ENCODE measurements at regions not wholly inside any gene's neighbourhood (a gene's known extent, or its start where the extent isn't known, plus 50 kb on each side); places are given as distances from the start of the nearest gene placed in this dataset.

- peaks cover 10% of the 10 kb centered on the region for H3K27me3 Mint-ChIP-seq
- ATAC-seq (replicated peaks; ENCODE audit: extremely low read depth, poor library complexity, severe bottlenecking) (no peak), DNase-seq (ENCODE audit: low spot score in 2 of 2) (no peak)
- no peak overlapping the region for H3K4me3 Mint-ChIP-seq
- no peak overlapping the region for H3K27ac Mint-ChIP-seq (ENCODE audit: low read depth)
- no peaks in the 10 kb centered on the region for H3K4me1 Mint-ChIP-seq
- H3K9me3 Mint-ChIP-seq = no peaks in the 10 kb centered on the region
- peaks cover 5% of the 10 kb centered on the region for H3K36me3 Mint-ChIP-seq (ENCODE audit: insufficient read depth)
These were observed 278.4 kb downstream of the PCNX1 start for GRCh38 chr14:71185637-71186036.

GRCh38 chr14:71187633-71188356 is 280.5 kb downstream of the PCNX1 start:
- Mint-ChIP-seq H3K4me3 (no peak overlapping the region), H3K9me3 (no peaks in the 10 kb centered on the region), H3K27me3 (peaks cover 10% of the 10 kb centered on the region), H3K4me1 (no peaks in the 10 kb centered on the region), H3K36me3 (ENCODE audit: insufficient read depth) (peaks cover 5% of the 10 kb centered on the region), H3K27ac (ENCODE audit: low read depth) (no peak overlapping the region)
- DNase-seq (ENCODE audit: low spot score in 2 of 2) (no peak), ATAC-seq (replicated peaks; ENCODE audit: extremely low read depth, poor library complexity, severe bottlenecking) (no peak)

GRCh38 chr14:71190770-71191374 is 283.6 kb downstream of the PCNX1 start:
- no peaks in the 10 kb centered on the region for H3K4me1 Mint-ChIP-seq
- H3K4me3 Mint-ChIP-seq = no peak overlapping the region
- H3K36me3 Mint-ChIP-seq (ENCODE audit: insufficient read depth) = peaks cover 5% of the 10 kb centered on the region
- DNase-seq (ENCODE audit: low spot score in 2 of 2) (no peak), ATAC-seq (replicated peaks; ENCODE audit: extremely low read depth, poor library complexity, severe bottlenecking) (no peak)
- H3K27me3 Mint-ChIP-seq = peaks cover 10% of the 10 kb centered on the region
- H3K9me3 Mint-ChIP-seq = no peaks in the 10 kb centered on the region
- H3K27ac Mint-ChIP-seq (ENCODE audit: low read depth) = no peak overlapping the region

DNA sequence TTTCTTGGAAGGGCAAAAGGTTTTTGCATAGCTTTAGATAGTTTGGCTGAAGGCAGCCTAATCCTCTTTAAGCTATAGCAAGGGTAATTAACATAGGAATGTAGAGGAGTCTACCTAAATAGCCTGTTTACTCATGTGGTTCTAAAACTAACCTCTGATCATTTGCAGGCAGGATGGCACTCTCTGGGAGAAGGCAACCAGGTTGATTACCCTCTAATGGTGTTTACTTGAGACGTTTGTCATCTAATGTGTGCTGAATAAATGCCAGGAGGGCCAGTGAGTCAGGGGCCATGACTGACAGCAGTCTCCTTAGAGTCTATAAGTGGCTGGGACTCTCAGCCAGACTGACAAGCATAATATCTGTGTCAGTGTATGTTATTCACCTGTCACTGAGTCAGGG is 286.4 kb downstream of the PCNX1 start:
- no peak overlapping the region for H3K27ac Mint-ChIP-seq (ENCODE audit: low read depth)
- ATAC-seq (replicated peaks; ENCODE audit: extremely low read depth, poor library complexity, severe bottlenecking) (no peak), DNase-seq (ENCODE audit: low spot score in 2 of 2) (no peak)
- H3K36me3 Mint-ChIP-seq (ENCODE audit: insufficient read depth) = no peaks in the 10 kb centered on the region
- no peak overlapping the region for H3K4me3 Mint-ChIP-seq
- H3K4me1 Mint-ChIP-seq = no peaks in the 10 kb centered on the region
- H3K9me3 Mint-ChIP-seq = no peaks in the 10 kb centered on the region
- H3K27me3 Mint-ChIP-seq = no peaks in the 10 kb centered on the region

DNA sequence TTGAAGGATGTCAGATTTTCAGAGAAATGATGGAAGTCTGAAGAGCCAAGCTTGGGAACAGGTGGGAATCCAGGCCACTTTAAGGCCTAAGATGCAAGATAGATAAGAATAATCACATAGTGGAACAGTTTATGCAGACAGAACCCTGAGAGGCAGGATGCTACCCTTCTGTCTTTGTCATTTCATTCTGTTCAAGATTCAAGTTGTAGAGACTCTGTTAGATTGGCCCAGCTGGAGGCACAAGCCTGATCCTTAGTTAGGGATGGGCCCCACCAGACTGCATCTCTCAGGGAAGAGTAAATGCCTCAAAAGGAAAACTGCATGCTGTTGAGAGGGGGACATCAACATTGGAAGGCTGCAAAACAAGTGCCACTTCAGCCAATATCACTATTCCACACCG is 287.0 kb downstream of the PCNX1 start:
- DNase-seq (ENCODE audit: low spot score in 2 of 2) = no peak
- Mint-ChIP-seq H3K4me3 (no peak overlapping the region), H3K36me3 (ENCODE audit: insufficient read depth) (no peaks in the 10 kb centered on the region), H3K27ac (ENCODE audit: low read depth) (no peak overlapping the region), H3K27me3 (no peaks in the 10 kb centered on the region), H3K4me1 (no peaks in the 10 kb centered on the region), H3K9me3 (no peaks in the 10 kb centered on the region)
- ATAC-seq (replicated peaks; ENCODE audit: extremely low read depth, poor library complexity, severe bottlenecking) = no peak

DNA sequence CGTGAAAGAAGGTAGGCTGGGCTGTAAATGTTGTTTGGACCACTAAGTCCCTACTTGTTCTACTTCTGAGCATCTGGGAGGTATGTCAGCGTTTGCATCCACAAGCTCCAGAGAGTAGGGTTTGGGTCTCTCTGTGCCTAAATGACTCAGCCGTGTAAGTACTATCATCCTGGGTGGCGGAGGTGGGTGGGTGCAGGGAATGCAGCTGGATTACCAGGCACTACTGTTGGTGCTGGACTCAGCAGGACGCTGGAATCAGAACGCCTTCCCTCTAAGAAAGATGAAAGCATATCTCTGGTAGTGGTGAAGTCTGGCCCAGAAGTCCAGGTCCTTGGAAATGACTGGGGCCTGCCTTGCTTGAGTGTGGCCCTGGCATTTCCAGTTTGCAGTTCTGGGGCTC is 289.7 kb downstream of the PCNX1 start:
- ATAC-seq (replicated peaks; ENCODE audit: extremely low read depth, poor library complexity, severe bottlenecking) = no peak
- H3K36me3 Mint-ChIP-seq (ENCODE audit: insufficient read depth) = no peaks in the 10 kb centered on the region

GRCh38 chr14:71198687-71199086 is 291.4 kb downstream of the PCNX1 start:
- Mint-ChIP-seq H3K4me3 (no peak overlapping the region), H3K36me3 (ENCODE audit: insufficient read depth) (peaks cover 3% of the 10 kb centered on the region), H3K27me3 (no peaks in the 10 kb centered on the region), H3K4me1 (no peaks in the 10 kb centered on the region), H3K27ac (ENCODE audit: low read depth) (no peak overlapping the region), H3K9me3 (no peaks in the 10 kb centered on the region)
- DNase-seq (ENCODE audit: low spot score in 2 of 2) (no peak), ATAC-seq (replicated peaks; ENCODE audit: extremely low read depth, poor library complexity, severe bottlenecking) (no peak)

More for the DNA sequence above, 289.7 kb downstream of the PCNX1 start:
- Mint-ChIP-seq H3K4me3 (no peak overlapping the region), H3K27me3 (no peaks in the 10 kb centered on the region), H3K4me1 (no peaks in the 10 kb centered on the region), H3K27ac (ENCODE audit: low read depth) (no peak overlapping the region), H3K9me3 (no peaks in the 10 kb centered on the region)
- no peak for DNase-seq (ENCODE audit: low spot score in 2 of 2)

GRCh38 chr14:71201840-71202239 is 294.6 kb downstream of the PCNX1 start:
- Mint-ChIP-seq H3K27me3 (no peaks in the 10 kb centered on the region), H3K4me1 (no peaks in the 10 kb centered on the region), H3K27ac (ENCODE audit: low read depth) (no peak overlapping the region), H3K9me3 (no peaks in the 10 kb centered on the region), H3K4me3 (no peak overlapping the region), H3K36me3 (ENCODE audit: insufficient read depth) (peaks cover 3% of the 10 kb centered on the region)
- DNase-seq (ENCODE audit: low spot score in 2 of 2) (no peak), ATAC-seq (replicated peaks; ENCODE audit: extremely low read depth, poor library complexity, severe bottlenecking) (no peak)

DNA sequence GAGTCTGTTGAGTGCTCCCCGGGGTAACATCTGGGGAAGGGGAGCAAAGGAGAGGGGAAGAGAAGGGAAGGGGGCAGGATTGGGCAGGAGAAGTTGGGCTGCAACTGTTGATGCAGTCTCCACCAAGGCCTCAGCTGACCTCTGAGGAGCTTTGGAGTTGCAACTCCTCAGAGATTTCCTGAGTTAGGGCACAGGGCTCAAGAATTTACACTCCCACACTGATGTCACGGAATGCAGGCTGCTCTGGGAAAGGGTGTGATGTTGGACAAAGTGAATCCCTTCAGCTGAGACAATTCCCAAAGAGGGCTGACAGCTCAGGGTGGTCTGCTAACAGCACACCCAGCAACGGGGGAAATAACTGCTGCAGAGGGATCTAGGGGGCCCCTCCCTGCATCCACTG is 295.6 kb downstream of the PCNX1 start:
- Mint-ChIP-seq H3K4me3 (no peak overlapping the region), H3K27me3 (no peaks in the 10 kb centered on the region), H3K9me3 (no peaks in the 10 kb centered on the region), H3K4me1 (no peaks in the 10 kb centered on the region), H3K27ac (ENCODE audit: low read depth) (no peak overlapping the region), H3K36me3 (ENCODE audit: insufficient read depth) (peaks cover 3% of the 10 kb centered on the region)
- no peak for DNase-seq (ENCODE audit: low spot score in 2 of 2)
- no peak for ATAC-seq (replicated peaks; ENCODE audit: extremely low read depth, poor library complexity, severe bottlenecking)

DNA sequence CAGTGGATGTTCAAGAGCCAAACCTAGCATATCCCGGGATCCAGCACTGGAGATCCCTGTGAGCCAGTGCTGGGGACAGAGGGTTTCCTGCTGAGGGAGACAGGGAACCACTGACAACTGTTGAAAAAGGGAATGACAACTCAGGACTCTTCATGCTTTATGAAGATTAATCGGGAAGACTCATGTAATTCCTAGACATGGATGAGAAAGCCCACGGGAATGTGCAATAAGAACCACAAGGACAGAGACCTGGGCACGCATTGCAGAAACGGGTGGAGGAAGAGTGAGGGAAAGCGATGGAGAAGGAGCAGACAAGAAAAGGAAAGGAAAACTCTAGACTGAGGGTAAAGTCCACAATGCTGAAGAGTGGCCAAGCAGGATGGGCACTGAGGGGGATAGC is 296.0 kb downstream of the PCNX1 start:
- H3K27ac Mint-ChIP-seq (ENCODE audit: low read depth) = no peak overlapping the region

DNA sequence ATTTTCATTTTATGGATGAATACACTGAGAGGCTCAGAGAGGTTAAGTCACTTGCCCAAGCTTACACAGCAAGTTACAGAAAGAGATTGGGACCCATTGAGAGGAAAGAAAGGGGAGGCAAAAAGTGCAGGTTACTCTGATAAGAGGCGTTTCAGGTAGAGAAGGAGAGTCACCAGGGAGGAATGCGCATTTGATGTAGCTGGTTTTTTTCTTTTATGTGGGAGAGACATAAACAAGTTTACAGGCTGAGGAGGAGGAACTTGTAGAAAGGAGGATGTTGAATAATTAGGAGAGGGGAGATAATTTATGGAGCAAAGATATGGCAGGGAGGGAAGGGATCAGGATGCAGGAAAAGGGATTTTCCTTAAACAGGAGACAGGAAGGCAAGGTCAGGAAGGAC is 297.0 kb downstream of the PCNX1 start:
- peaks cover 3% of the 10 kb centered on the region for H3K36me3 Mint-ChIP-seq (ENCODE audit: insufficient read depth)
- no peak overlapping the region for H3K27ac Mint-ChIP-seq (ENCODE audit: low read depth)
- H3K4me3 Mint-ChIP-seq = no peak overlapping the region
- no peak for ATAC-seq (replicated peaks; ENCODE audit: extremely low read depth, poor library complexity, severe bottlenecking)
- H3K27me3 Mint-ChIP-seq = no peaks in the 10 kb centered on the region
- no peak for DNase-seq (ENCODE audit: low spot score in 2 of 2)
- no peaks in the 10 kb centered on the region for H3K9me3 Mint-ChIP-seq
- H3K4me1 Mint-ChIP-seq = no peaks in the 10 kb centered on the region

More for the DNA sequence above, 296.0 kb downstream of the PCNX1 start:
- no peaks in the 10 kb centered on the region for H3K9me3 Mint-ChIP-seq
- H3K4me3 Mint-ChIP-seq = no peak overlapping the region
- no peaks in the 10 kb centered on the region for H3K27me3 Mint-ChIP-seq
- DNase-seq (ENCODE audit: low spot score in 2 of 2) = no peak
- H3K36me3 Mint-ChIP-seq (ENCODE audit: insufficient read depth) = peaks cover 3% of the 10 kb centered on the region
- no peak for ATAC-seq (replicated peaks; ENCODE audit: extremely low read depth, poor library complexity, severe bottlenecking)
- no peaks in the 10 kb centered on the region for H3K4me1 Mint-ChIP-seq

GRCh38 chr14:71204768-71205167 is 297.5 kb downstream of the PCNX1 start:
- DNase-seq (ENCODE audit: low spot score in 2 of 2) (no peak), ATAC-seq (replicated peaks; ENCODE audit: extremely low read depth, poor library complexity, severe bottlenecking) (no peak)
- Mint-ChIP-seq H3K27ac (ENCODE audit: low read depth) (no peak overlapping the region), H3K9me3 (no peaks in the 10 kb centered on the region), H3K4me3 (no peak overlapping the region), H3K36me3 (ENCODE audit: insufficient read depth) (peaks cover 3% of the 10 kb centered on the region), H3K4me1 (no peaks in the 10 kb centered on the region), H3K27me3 (no peaks in the 10 kb centered on the region)

DNA sequence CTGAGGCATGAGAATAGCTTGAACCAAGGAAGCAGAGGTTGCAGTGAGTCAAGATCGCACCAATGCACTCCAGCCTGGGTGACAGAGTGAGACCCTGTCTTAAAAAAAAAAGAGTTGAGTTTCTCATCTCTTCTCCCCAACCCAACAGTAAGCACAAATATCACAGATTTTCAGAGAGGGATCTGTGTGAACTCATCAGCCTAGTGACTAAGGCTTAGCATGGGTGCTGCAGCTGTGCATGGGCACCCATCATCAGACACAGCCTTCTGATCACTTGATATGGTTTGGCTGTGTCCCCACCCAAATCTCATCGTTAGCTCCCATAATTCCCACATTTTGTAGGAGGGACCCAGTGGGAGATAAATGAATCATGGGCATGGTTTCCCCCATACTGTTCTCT is 298.9 kb downstream of the PCNX1 start:
- H3K4me1 Mint-ChIP-seq = no peaks in the 10 kb centered on the region
- H3K27me3 Mint-ChIP-seq = no peaks in the 10 kb centered on the region
- H3K27ac Mint-ChIP-seq (ENCODE audit: low read depth) = no peak overlapping the region
- no peak overlapping the region for H3K4me3 Mint-ChIP-seq
- H3K9me3 Mint-ChIP-seq = no peaks in the 10 kb centered on the region
- ATAC-seq (replicated peaks; ENCODE audit: extremely low read depth, poor library complexity, severe bottlenecking) = no peak
- H3K36me3 Mint-ChIP-seq (ENCODE audit: insufficient read depth) = peaks cover 3% of the 10 kb centered on the region
- DNase-seq (ENCODE audit: low spot score in 2 of 2) = no peak
